Activated CD4-positive, alpha-beta memory T cell treated with anti-CD3 and anti-CD28 coated beads, Interleukin-2, amount 10 ng/mL, durations not matched to agents 7 days and 5 days (primary cell): ENCODE measurements at regions not wholly inside any gene's neighbourhood (a gene's known extent, or its start where the extent isn't known, plus 50 kb on each side); places are given as distances from the start of the nearest gene placed in this dataset.
"Not testable (repeated sequence)": the region's sequence is repeated elsewhere in the genome, so short reads cannot be mapped to it uniquely, and the experiment has no call there.

ENCODE experiments used
- CTCF ChIA-PET: fragments of 350-600 bp; sonication (Branson Sonifier 250); formaldehyde crosslinking; loops from one replicate; lab custom pipeline; 2021; ENCODE audit warnings: antibody characterized with exemption, inconsistent platforms; lab: Charles Lee
- POLR2A ChIA-PET: fragments of 350-600 bp; sonication (Branson Sonifier 250); formaldehyde crosslinking; loops from one replicate; lab custom pipeline; 2021; ENCODE audit warnings: antibody characterized with exemption; lab: Charles Lee
- DNase-seq: peaks from one replicate; pipeline ENCODE4 v3.0.0-alpha.2; 2020
- H3K27ac Mint-ChIP-seq: one replicate; pipeline ENCODE4 v1.8.0; 2021; ENCODE audit warnings: mild to moderate bottlenecking, mixed read lengths
- H3K27me3 Mint-ChIP-seq: one replicate; pipeline ENCODE4 v1.8.0; 2021; ENCODE audit warnings: mixed read lengths
- H3K36me3 Mint-ChIP-seq: one replicate; pipeline ENCODE4 v1.8.0; 2021; ENCODE audit warnings: low read depth, mixed read lengths
- H3K4me1 Mint-ChIP-seq: one replicate; pipeline ENCODE4 v1.8.0; 2021; ENCODE audit warnings: mixed read lengths
- H3K4me3 Mint-ChIP-seq: one replicate; pipeline ENCODE4 v1.8.0; 2021; ENCODE audit warnings: mild to moderate bottlenecking, mixed read lengths
- H3K9me3 Mint-ChIP-seq: one replicate; pipeline ENCODE4 v1.8.0; 2021; ENCODE audit warnings: mixed read lengths

DNA sequence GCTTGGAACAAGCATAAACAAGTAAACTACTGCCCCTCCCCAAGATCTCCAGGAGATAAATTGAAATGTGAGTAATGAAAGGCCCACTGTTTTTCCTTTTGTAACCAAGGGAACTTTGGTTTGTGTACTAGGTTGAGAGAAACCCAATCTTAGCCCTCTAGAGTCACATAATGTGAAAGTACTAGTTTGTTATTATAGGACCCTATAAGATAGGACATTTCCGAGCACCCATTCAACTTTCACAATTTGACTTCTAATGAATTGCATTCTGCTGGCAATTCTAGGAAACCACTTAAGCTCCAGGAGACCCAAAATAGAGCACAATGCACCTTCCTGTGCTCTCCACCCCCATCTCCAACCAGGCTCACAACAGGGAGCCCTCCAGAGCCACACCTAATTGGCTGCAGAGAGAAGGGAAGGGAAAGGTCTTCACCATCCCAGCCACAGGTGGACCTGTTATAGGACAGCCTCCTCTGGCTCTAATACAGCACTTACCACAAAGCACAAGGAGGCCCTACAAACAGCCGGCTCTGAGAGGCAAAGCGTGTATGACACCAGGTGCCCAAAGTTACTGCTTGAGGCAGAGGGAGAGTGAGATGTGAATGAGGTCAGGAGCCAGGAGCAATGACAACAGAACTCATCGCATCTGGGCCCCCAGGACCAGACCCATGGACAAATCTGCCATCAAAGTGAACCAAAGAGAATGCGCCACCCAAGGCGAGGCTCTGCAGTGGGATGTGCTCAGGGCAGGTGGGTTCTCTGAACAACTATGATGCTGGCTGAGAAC, 163.3 kb upstream of the NTF3 start:
- Mint-ChIP-seq H3K27me3 (no peaks in the 10 kb centered on the region), H3K4me3 (no peak overlapping the region), H3K27ac (no peak overlapping the region), H3K4me1 (no peaks in the 10 kb centered on the region), H3K36me3 (no peaks in the 10 kb centered on the region), H3K9me3 (no peaks in the 10 kb centered on the region)
- POLR2A ChIA-PET: no interaction called here
- CTCF ChIA-PET: no interaction called here
- DNase-seq: no peak

GRCh38 chr12:5269846-5270245, 162.1 kb upstream of the NTF3 start:
- Mint-ChIP-seq H3K27me3 (no peaks in the 10 kb centered on the region), H3K4me1 (no peaks in the 10 kb centered on the region), H3K9me3 (no peaks in the 10 kb centered on the region), H3K36me3 (no peaks in the 10 kb centered on the region), H3K27ac (no peak overlapping the region), H3K4me3 (no peak overlapping the region)
- DNase-seq: no peak
- ChIA-PET CTCF (no interaction called here), POLR2A (no interaction called here)

DNA sequence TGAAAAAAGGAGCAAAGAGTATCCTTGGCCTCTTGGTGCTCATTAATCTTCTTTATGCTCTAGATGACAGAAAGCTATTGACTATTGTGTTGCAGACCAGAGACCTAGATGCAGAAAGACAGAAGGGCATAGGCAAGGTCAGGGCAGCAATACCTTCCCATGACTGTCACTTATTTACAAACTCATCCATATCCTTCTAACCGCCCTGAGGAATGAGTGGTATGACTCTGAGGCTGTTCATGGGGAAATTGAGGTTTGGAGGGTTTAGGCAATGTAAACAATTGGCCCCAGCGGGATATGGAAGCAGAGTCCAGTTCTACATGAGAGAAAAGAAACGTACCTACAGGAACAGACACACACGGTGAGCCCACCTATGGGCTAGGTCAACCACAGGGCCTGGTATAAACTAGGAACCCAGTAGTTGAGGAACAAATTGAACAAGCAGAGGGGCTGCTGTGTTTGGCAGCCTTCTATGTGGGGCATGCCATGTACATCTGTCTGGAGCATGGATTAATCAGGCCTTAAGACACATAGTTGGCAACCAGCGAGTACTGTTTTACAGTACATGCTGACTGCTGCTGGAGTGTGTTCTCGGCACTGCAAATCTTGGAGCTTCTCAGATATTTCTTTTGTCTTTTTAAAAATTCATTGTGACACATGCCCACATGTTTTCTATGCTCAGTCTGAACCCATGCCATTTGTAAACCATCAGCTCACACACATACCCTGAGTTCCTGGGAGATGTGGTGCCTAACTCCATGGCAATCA, 159.7 kb upstream of the NTF3 start:
- ChIA-PET CTCF (no interaction called here), POLR2A (no interaction called here)
- DNase-seq: no peak
- H3K36me3 Mint-ChIP-seq: no peaks in the 10 kb centered on the region
- no peaks in the 10 kb centered on the region for H3K4me1 Mint-ChIP-seq
- H3K27me3 Mint-ChIP-seq: no peaks in the 10 kb centered on the region
- H3K4me3 Mint-ChIP-seq: no peak overlapping the region
- no peaks in the 10 kb centered on the region for H3K9me3 Mint-ChIP-seq
- no peak overlapping the region for H3K27ac Mint-ChIP-seq

GRCh38 chr12:5273709-5274108, 158.2 kb upstream of the NTF3 start:
- H3K4me3 Mint-ChIP-seq: no peak overlapping the region
- ChIA-PET POLR2A (no interaction called here), CTCF (no interaction called here)
- no peaks in the 10 kb centered on the region for H3K36me3 Mint-ChIP-seq
- H3K27me3 Mint-ChIP-seq: no peaks in the 10 kb centered on the region
- no peak overlapping the region for H3K27ac Mint-ChIP-seq
- no peaks in the 10 kb centered on the region for H3K9me3 Mint-ChIP-seq
- no peaks in the 10 kb centered on the region for H3K4me1 Mint-ChIP-seq
- no peak for DNase-seq

- Mint-ChIP-seq H3K27ac (no peak overlapping the region), H3K4me3 (no peak overlapping the region), H3K27me3 (no peaks in the 10 kb centered on the region), H3K9me3 (no peaks in the 10 kb centered on the region), H3K4me1 (no peaks in the 10 kb centered on the region), H3K36me3 (no peaks in the 10 kb centered on the region)
- CTCF ChIA-PET: no interaction called here
- DNase-seq: no peak
- POLR2A ChIA-PET: no interaction called here
Measured at GRCh38 chr12:5276327-5276880, 155.5 kb upstream of the NTF3 start.

DNA sequence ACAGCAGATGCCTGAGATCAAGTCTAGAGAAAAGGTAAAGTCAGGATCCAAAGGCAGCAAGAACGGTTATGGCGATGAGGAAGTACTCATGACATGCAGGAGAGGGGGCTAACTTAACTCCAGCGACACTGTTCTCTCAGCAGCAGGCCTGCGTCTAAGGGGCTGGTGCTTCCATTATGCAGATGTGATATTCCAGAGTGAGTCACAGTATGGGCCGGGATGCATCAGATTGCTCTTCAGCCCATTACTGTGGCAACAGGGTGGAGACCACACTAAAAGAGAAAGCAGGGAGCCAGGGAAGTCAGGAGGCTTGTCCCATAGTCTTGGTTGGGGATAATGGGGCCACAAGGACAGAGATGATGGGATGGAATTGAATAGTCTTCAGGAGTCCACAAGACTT, 151.8 kb upstream of the NTF3 start:
- no peak for DNase-seq
- no peak overlapping the region for H3K27ac Mint-ChIP-seq
- no peaks in the 10 kb centered on the region for H3K27me3 Mint-ChIP-seq
- no peak overlapping the region for H3K4me3 Mint-ChIP-seq
- H3K9me3 Mint-ChIP-seq: no peaks in the 10 kb centered on the region
- CTCF ChIA-PET: no interaction called here
- POLR2A ChIA-PET: no interaction called here
- H3K4me1 Mint-ChIP-seq: no peaks in the 10 kb centered on the region
- no peaks in the 10 kb centered on the region for H3K36me3 Mint-ChIP-seq

- CTCF ChIA-PET: not testable (repeated sequence)
Measured at GRCh38 chr12:5290368-5290767, 141.5 kb upstream of the NTF3 start.

GRCh38 chr12:5292651-5293050, 139.3 kb upstream of the NTF3 start:
- Mint-ChIP-seq H3K4me3 (no peak overlapping the region), H3K27ac (no peak overlapping the region), H3K36me3 (no peaks in the 10 kb centered on the region), H3K27me3 (no peaks in the 10 kb centered on the region), H3K9me3 (peaks cover 5% of the 10 kb centered on the region), H3K4me1 (no peaks in the 10 kb centered on the region)
- no peak for DNase-seq
- CTCF ChIA-PET: no interaction called here
- POLR2A ChIA-PET: no interaction called here

More at GRCh38 chr12:5290368-5290767, 141.5 kb upstream of the NTF3 start:
- H3K9me3 Mint-ChIP-seq, DNase-seq, H3K27ac Mint-ChIP-seq, H3K4me3 Mint-ChIP-seq, POLR2A ChIA-PET, H3K27me3 Mint-ChIP-seq, H3K4me1 Mint-ChIP-seq, H3K36me3 Mint-ChIP-seq: not testable (repeated sequence)

GRCh38 chr12:5293773-5294172, 138.1 kb upstream of the NTF3 start:
- ChIA-PET POLR2A (no interaction called here), CTCF (no interaction called here)
- Mint-ChIP-seq H3K27ac (no peak overlapping the region), H3K4me3 (no peak overlapping the region), H3K27me3 (no peaks in the 10 kb centered on the region), H3K4me1 (no peaks in the 10 kb centered on the region), H3K9me3 (peaks cover 5% of the 10 kb centered on the region), H3K36me3 (no peaks in the 10 kb centered on the region)
- no peak for DNase-seq

GRCh38 chr12:5294274-5295070, 137.4 kb upstream of the NTF3 start:
- H3K9me3 Mint-ChIP-seq: peaks cover 5% of the 10 kb centered on the region
- H3K27me3 Mint-ChIP-seq: no peaks in the 10 kb centered on the region
- ChIA-PET CTCF (no interaction called here), POLR2A (no interaction called here)
- no peak overlapping the region for H3K27ac Mint-ChIP-seq
- no peaks in the 10 kb centered on the region for H3K4me1 Mint-ChIP-seq
- no peak overlapping the region for H3K4me3 Mint-ChIP-seq
- DNase-seq: no peak
- no peaks in the 10 kb centered on the region for H3K36me3 Mint-ChIP-seq

DNA sequence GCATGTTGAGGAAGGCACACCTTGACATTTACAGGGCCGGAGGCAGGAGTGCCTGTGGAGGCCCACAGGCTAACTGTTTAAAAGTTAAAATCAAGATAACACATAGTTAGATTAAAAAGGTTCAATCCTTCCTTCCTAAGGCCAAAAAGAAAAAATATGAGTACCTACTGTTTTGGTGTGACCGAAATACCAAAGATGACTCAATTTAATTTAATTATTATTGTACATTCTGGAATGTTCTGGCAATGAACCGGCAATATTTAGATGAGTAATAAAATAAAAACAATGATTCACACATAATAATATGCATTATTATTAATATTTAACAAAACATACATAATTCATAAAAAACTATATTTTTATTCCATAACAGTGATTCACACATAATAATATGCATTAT, 136.8 kb upstream of the NTF3 start:
- Mint-ChIP-seq H3K9me3 (peaks cover 5% of the 10 kb centered on the region), H3K36me3 (no peaks in the 10 kb centered on the region), H3K4me1 (no peaks in the 10 kb centered on the region), H3K4me3 (no peak overlapping the region), H3K27ac (no peak overlapping the region), H3K27me3 (no peaks in the 10 kb centered on the region)
- ChIA-PET CTCF (no interaction called here), POLR2A (no interaction called here)
- DNase-seq: no peak

- Mint-ChIP-seq H3K9me3 (peaks cover 2% of the 10 kb centered on the region), H3K4me3 (no peak overlapping the region)
Measured at GRCh38 chr12:5295996-5296395, 135.9 kb upstream of the NTF3 start.

DNA sequence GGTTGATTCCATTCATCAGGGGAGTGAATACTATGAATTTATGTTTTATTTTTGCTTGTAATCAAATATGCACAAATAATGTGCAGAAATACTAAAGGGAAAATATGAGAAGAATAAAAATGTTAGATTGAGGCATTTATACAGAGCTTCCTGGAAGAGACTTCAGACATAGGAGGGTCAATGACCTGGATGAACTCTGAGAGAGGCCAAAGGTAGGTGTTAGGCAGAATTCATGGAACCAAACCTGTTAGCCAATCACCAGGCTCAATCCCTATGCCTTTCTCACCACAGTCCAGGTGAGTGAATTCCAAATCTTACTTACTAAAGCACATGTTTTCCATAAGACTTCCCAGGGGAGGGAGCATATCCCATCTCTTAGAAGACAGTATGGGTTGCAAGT, 130.4 kb upstream of the NTF3 start:
- H3K27me3 Mint-ChIP-seq: peaks cover 1% of the 10 kb centered on the region
- no peak overlapping the region for H3K4me3 Mint-ChIP-seq
- no peaks in the 10 kb centered on the region for H3K36me3 Mint-ChIP-seq
- no peak for DNase-seq
- CTCF ChIA-PET: no interaction called here
- no peaks in the 10 kb centered on the region for H3K9me3 Mint-ChIP-seq
- no peak overlapping the region for H3K27ac Mint-ChIP-seq
- H3K4me1 Mint-ChIP-seq: no peaks in the 10 kb centered on the region
- POLR2A ChIA-PET: no interaction called here

More at GRCh38 chr12:5295996-5296395, 135.9 kb upstream of the NTF3 start:
- ChIA-PET POLR2A (no interaction called here), CTCF (no interaction called here)
- Mint-ChIP-seq H3K36me3 (no peaks in the 10 kb centered on the region), H3K4me1 (no peaks in the 10 kb centered on the region), H3K27ac (no peak overlapping the region), H3K27me3 (no peaks in the 10 kb centered on the region)
- DNase-seq: no peak
